HAP-1 (cell line): ENCODE measurements at regions not wholly inside any gene's neighbourhood (a gene's known extent, or its start where the extent isn't known, plus 50 kb on each side); places are given as distances from the start of the nearest gene placed in this dataset.

ENCODE experiments used
- DNase-seq, 2 experiments: peaks; one replicate each; pipeline ENCODE4 v3.0.0-alpha.2; 2016 to 2020; ENCODE audit warnings: low spot score in 2 of 2
- H3K27me3 ChIP-seq: fragments of 250-450 bp; sonication (Bioruptor Pico); 2 replicates; pipeline ENCODE4 v1.5.1; 2020; ENCODE audit warnings: low read depth, mild to moderate bottlenecking, moderate library complexity
- H3K36me3 ChIP-seq: fragments of 250-450 bp; sonication (Bioruptor Pico); replicated peaks from 2 replicates; pipeline ENCODE4 v1.5.1; 2020; ENCODE audit warnings: mild to moderate bottlenecking
- H3K4me1 ChIP-seq: fragments of 250-450 bp; sonication (Bioruptor Pico); 2 replicates; pipeline ENCODE4 v1.5.1; 2020; ENCODE audit warnings: mild to moderate bottlenecking
- H3K4me3 ChIP-seq: fragments of 250-450 bp; sonication (Bioruptor Pico); 2 replicates; pipeline ENCODE4 v1.5.1; 2020; ENCODE audit warnings: mild to moderate bottlenecking, moderate library complexity
- H3K9me3 ChIP-seq: fragments of 250-450 bp; sonication (Bioruptor Pico); 2 replicates; pipeline ENCODE4 v1.5.1; 2020; ENCODE audit warnings: mild to moderate bottlenecking, moderate library complexity
- in situ Hi-C: fragments of 300-500 bp; cut with MboI; formaldehyde crosslinking; loops from 3 replicates; pipeline ENCODE4 v1.14.3; 2020; ENCODE audit warnings: low sequenced_read_pairs, inconsistent platforms, mixed read lengths

GRCh38 chr1:88175120-88175630 is 508.9 kb upstream of the PKN2 start:
- Histone ChIP-seq H3K36me3 (no peaks in the 10 kb centered on the region), H3K9me3 (no peaks in the 10 kb centered on the region), H3K4me3 (no peak overlapping the region), H3K4me1 (peaks cover 8% of the 10 kb centered on the region), H3K27me3 (no peaks in the 10 kb centered on the region)
- in situ Hi-C loops: loop anchor here (25.0 kb wide), 1 partner anchor 362 kb away; no protein-coding TSS in a partner anchor
- DNase-seq: no peak

DNA sequence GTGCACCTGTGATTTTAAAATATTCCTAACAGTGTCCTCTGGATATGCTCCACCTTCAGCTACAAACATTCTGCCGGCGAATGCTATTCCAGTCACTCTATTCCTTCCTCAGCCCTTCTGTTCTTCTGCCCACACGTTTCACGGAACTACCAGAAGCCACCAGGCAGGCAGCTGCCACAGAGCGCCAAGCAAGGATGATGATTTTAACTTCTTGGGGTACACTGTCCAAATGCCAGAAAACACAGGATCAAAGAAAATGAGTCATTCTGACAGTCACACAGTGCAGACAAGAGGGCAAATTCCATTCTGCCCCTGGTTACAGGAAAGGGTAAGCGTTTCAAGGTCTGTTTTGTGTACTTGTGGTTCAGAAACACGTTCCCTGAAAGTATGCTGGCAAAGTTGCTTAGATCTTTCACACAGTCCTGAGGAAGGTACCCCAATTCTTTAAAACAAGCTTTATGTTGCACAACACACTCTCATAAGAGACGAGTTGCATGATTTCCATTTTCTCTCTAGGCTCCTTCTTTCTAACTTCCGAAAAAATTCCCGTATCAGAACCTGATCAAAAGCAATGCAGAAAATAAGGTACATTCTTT is 508.3 kb upstream of the PKN2 start:
- Histone ChIP-seq H3K9me3 (no peaks in the 10 kb centered on the region), H3K4me1 (peaks cover 12% of the 10 kb centered on the region), H3K27me3 (no peaks in the 10 kb centered on the region), H3K36me3 (no peaks in the 10 kb centered on the region), H3K4me3 (no peak overlapping the region)
- no peak for DNase-seq
- in situ Hi-C loops: loop anchor here (25.0 kb wide), 1 partner anchor 362 kb away; no protein-coding TSS in a partner anchor

GRCh38 chr1:88179943-88180342 is 504.1 kb upstream of the PKN2 start:
- no peaks in the 10 kb centered on the region for H3K27me3 ChIP-seq
- no peak for DNase-seq
- no peaks in the 10 kb centered on the region for H3K9me3 ChIP-seq
- no peaks in the 10 kb centered on the region for H3K36me3 ChIP-seq
- in situ Hi-C loops: loop anchor here (5.0 to 25.0 kb wide), 2 partner anchors 112 to 357 kb away; no protein-coding TSS in a partner anchor
- H3K4me3 ChIP-seq: no peak overlapping the region
- H3K4me1 ChIP-seq: peaks cover 52% of the 10 kb centered on the region

GRCh38 chr1:88180449-88181108 is 503.5 kb upstream of the PKN2 start:
- H3K27me3 ChIP-seq: no peaks in the 10 kb centered on the region
- H3K4me3 ChIP-seq: no peak overlapping the region
- DNase-seq: peak; percentile 84 to 89
- no peaks in the 10 kb centered on the region for H3K9me3 ChIP-seq
- H3K4me1 ChIP-seq: peaks cover 55% of the 10 kb centered on the region
- no peaks in the 10 kb centered on the region for H3K36me3 ChIP-seq
- in situ Hi-C loops: loop anchor here (5.0 to 25.0 kb wide), 2 partner anchors 112 to 357 kb away; no protein-coding TSS in a partner anchor

DNA sequence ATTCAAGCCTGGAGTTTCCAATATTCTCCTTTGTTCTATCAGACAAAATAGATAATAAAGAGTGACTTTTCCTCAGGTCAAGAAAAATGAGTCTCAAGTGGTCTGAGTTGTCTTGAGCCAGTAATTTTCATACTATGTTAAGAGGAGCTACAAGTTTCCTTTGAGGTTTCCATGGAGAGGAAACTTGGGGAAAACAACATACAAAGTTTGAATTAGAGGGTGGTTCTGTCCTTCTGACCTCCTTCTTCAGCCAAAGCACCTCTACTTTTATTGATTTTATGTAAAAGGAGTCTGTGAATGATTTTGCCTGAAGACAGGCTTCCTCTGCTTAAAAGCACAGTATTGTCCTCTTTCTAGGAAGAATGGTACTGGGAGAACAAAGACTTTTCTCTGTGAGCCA is 497.2 kb upstream of the PKN2 start:
- H3K4me3 ChIP-seq: no peak overlapping the region
- no peaks in the 10 kb centered on the region for H3K36me3 ChIP-seq
- in situ Hi-C loops: loop anchor here (25.0 kb wide), 1 partner anchor 350 kb away; no protein-coding TSS in a partner anchor
- no peaks in the 10 kb centered on the region for H3K27me3 ChIP-seq
- H3K4me1 ChIP-seq: peaks cover 46% of the 10 kb centered on the region
- no peaks in the 10 kb centered on the region for H3K9me3 ChIP-seq
- no peak for DNase-seq

GRCh38 chr1:88188038-88188437 is 496.0 kb upstream of the PKN2 start:
- DNase-seq: no peak
- Histone ChIP-seq H3K9me3 (no peaks in the 10 kb centered on the region), H3K27me3 (no peaks in the 10 kb centered on the region), H3K4me1 (peaks cover 37% of the 10 kb centered on the region), H3K4me3 (no peak overlapping the region), H3K36me3 (no peaks in the 10 kb centered on the region)
- in situ Hi-C loops: loop anchor here (25.0 kb wide), 1 partner anchor 349 kb away; no protein-coding TSS in a partner anchor

- Histone ChIP-seq H3K36me3 (no peaks in the 10 kb centered on the region), H3K4me3 (no peak overlapping the region)
- in situ Hi-C loops: loop anchor here (25.0 kb wide), 1 partner anchor 348 kb away; no protein-coding TSS in a partner anchor
Measured at GRCh38 chr1:88189525-88189924, 494.5 kb upstream of the PKN2 start.

DNA sequence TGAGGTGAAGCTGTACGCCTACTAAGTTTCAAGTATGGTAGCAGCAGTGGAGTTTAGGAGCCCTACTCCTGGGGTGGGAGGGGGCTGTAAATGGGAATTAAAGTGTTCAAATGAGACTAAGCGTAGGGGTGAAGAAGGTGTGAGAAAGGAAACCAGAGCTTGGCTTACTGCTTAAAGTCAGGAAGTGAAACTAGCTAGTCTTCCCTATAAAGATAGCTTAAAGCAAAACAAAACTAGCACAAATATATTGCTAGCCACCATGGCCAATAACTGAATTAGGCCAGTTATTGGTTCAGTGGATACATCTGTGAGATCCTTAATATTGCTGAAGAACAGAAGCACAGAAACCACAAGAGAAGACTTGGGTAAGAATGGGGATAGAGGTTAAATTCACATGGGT is 492.2 kb upstream of the PKN2 start:
- in situ Hi-C loops: loop anchor here (25.0 kb wide), 1 partner anchor 345 kb away; no protein-coding TSS in a partner anchor
- H3K36me3 ChIP-seq: no peaks in the 10 kb centered on the region
- H3K9me3 ChIP-seq: no peaks in the 10 kb centered on the region
- peaks cover 15% of the 10 kb centered on the region for H3K4me1 ChIP-seq
- H3K27me3 ChIP-seq: no peaks in the 10 kb centered on the region
- H3K4me3 ChIP-seq: no peak overlapping the region
- no peak for DNase-seq

More at GRCh38 chr1:88189525-88189924, 494.5 kb upstream of the PKN2 start:
- no peak for DNase-seq
- H3K4me1 ChIP-seq: peaks cover 22% of the 10 kb centered on the region
- H3K9me3 ChIP-seq: no peaks in the 10 kb centered on the region
- H3K27me3 ChIP-seq: no peaks in the 10 kb centered on the region

GRCh38 chr1:88194542-88194941 is 489.5 kb upstream of the PKN2 start:
- no peak for DNase-seq
- Histone ChIP-seq H3K9me3 (no peaks in the 10 kb centered on the region), H3K27me3 (no peaks in the 10 kb centered on the region), H3K4me3 (no peak overlapping the region), H3K36me3 (no peaks in the 10 kb centered on the region), H3K4me1 (no peaks in the 10 kb centered on the region; the same call in 1 of the 2 replicates)
- in situ Hi-C loops: loop anchor here (25.0 kb wide), 1 partner anchor 343 kb away; no protein-coding TSS in a partner anchor

DNA sequence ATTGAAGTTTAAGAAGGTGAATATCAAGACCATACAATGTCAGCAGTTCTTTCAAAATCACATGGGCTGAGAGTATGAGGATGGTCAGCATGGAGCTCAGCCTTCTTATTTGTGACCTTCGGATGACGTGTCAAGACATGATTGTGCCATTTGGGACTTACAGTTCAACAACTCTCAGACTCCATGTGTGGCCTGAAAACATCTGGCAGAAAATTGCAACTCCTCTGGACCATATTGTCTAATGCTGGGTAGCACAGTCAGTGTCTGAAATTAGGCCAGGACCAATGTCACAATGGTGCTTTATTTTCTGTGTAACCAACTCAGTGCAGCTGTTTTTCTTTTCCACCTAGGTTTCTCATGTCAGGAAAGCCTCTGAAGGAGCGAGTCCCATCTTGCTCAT is 483.5 kb upstream of the PKN2 start:
- Histone ChIP-seq H3K27me3 (no peaks in the 10 kb centered on the region), H3K9me3 (no peaks in the 10 kb centered on the region), H3K4me3 (no peak overlapping the region), H3K36me3 (no peaks in the 10 kb centered on the region), H3K4me1 (no peaks in the 10 kb centered on the region)
- in situ Hi-C loops: no loop called here
- no peak for DNase-seq

DNA sequence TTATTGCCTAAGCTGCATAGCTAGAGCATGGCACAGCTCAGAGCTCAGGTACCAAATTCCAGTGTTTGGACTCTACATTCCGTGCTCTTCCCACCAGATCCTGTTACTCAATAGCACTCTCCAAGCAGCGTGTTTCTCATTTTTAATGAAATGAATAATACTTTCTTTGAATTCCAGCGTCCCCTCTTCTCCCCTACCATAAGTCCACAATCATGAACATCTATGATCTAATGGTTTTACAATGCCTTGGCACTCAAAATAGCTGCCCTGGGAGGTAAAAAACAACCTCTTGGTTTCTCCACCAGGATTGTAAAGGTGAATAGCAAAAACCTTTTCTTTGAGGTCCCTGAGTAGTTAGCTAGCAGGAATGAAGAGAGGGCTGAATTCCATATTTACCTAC is 480.0 kb upstream of the PKN2 start:
- in situ Hi-C loops: no loop called here
- no peak for DNase-seq
- Histone ChIP-seq H3K36me3 (no peaks in the 10 kb centered on the region), H3K4me3 (no peak overlapping the region), H3K27me3 (no peaks in the 10 kb centered on the region), H3K4me1 (no peaks in the 10 kb centered on the region), H3K9me3 (no peaks in the 10 kb centered on the region)

GRCh38 chr1:88204612-88205167 is 479.4 kb upstream of the PKN2 start:
- in situ Hi-C loops: no loop called here
- Histone ChIP-seq H3K9me3 (no peaks in the 10 kb centered on the region), H3K4me3 (no peak overlapping the region), H3K4me1 (no peaks in the 10 kb centered on the region), H3K27me3 (no peaks in the 10 kb centered on the region), H3K36me3 (no peaks in the 10 kb centered on the region)
- DNase-seq: no peak

DNA sequence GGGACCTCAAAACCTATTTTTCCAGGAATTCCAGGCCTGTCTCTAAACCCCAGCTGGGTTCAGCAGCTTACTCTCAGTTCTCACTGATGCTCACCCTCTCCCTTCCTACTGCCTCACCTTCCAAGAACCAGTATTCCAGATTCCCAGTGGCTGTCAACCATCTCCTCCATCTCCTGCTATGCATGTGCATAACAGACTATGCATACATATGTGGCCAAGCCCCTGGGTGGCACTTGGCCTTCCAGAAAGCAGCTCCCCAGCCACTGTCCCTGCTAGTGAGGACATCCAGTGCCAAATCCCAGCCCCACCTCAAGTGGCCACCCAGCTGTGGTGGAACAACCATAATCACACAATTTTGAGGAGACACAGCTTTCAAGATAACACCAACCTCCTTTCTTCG is 475.7 kb upstream of the PKN2 start:
- H3K9me3 ChIP-seq: no peaks in the 10 kb centered on the region
- H3K4me1 ChIP-seq: no peaks in the 10 kb centered on the region; the same call in 1 of the 2 replicates
- no peak for DNase-seq
- no peaks in the 10 kb centered on the region for H3K36me3 ChIP-seq
- no peaks in the 10 kb centered on the region for H3K27me3 ChIP-seq
- in situ Hi-C loops: no loop called here
- no peak overlapping the region for H3K4me3 ChIP-seq
